Transverse colon (tissue), 4 donors: ENCODE measurements at regions not wholly inside any gene's neighbourhood (a gene's known extent, or its start where the extent isn't known, plus 50 kb on each side); places are given as distances from the start of the nearest gene placed in this dataset.

Source experiments
- EP300 ChIP-seq: sonication (generic); formaldehyde crosslinking; IDR thresholded peaks from one replicate; pipeline ENCODE4 v1.6.1; 2017; ENCODE audit warnings: antibody characterized with exemption, low read depth
- POLR2A ChIP-seq: fragments of 450-650 bp; IDR thresholded peaks from one replicate; pipeline ENCODE4 v1.6.1; 2016; ENCODE audit warnings: antibody characterized with exemption, mild to moderate bottlenecking, moderate library complexity
- POLR2AphosphoS5 ChIP-seq, 3 donors: sonication (generic); formaldehyde crosslinking; IDR thresholded peaks; one replicate each; pipeline ENCODE4 v1.6.1; 2016; ENCODE audit warnings: antibody characterized with exemption in 3 of 3
- TF ChIP-seq, protein P1 (sequence below), 5 experiments: fragments of 200-600 bp in 3 of 5; fragments of 450-650 bp in 2 of 5; sonication (generic) in 3 of 5; IDR thresholded peaks; 1 replicate in 2 of 5; 2 replicates in 3 of 5; pipeline ENCODE4 v1.5.1; 2016 to 2017; ENCODE audit warnings: antibody characterized with exemption in 5 of 5, inconsistent platforms in 3 of 5, mild to moderate bottlenecking in 2 of 5, moderate library complexity in 1 of 5

DNA sequence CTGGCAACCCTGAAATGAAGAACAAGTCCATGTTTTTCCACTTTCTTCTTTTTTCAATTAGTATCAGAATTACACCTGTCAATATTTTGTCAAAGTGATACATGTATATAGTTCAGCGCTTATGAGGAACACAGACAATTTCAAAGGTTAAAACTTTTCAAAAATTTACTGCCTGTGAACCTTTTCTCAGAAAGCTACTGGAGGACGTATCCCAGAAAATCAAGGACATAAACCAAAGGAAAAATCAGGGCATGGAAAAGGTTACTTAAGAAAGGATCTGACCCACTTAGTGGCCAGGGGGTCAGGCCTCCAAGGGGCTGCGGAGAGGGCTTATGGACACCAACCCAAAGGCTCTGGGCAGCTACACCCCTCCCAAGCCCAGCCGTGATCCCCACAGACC, 81.1 kb upstream of the ACTRT2 start:
- TF ChIP-seq, protein P1, sequence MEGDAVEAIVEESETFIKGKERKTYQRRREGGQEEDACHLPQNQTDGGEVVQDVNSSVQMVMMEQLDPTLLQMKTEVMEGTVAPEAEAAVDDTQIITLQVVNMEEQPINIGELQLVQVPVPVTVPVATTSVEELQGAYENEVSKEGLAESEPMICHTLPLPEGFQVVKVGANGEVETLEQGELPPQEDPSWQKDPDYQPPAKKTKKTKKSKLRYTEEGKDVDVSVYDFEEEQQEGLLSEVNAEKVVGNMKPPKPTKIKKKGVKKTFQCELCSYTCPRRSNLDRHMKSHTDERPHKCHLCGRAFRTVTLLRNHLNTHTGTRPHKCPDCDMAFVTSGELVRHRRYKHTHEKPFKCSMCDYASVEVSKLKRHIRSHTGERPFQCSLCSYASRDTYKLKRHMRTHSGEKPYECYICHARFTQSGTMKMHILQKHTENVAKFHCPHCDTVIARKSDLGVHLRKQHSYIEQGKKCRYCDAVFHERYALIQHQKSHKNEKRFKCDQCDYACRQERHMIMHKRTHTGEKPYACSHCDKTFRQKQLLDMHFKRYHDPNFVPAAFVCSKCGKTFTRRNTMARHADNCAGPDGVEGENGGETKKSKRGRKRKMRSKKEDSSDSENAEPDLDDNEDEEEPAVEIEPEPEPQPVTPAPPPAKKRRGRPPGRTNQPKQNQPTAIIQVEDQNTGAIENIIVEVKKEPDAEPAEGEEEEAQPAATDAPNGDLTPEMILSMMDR (IDR thresholded peaks at IDR 0.05), result no peak
- no peak for TF ChIP-seq POLR2A
- TF ChIP-seq EP300, result no peak
- TF ChIP-seq POLR2AphosphoS5 (IDR thresholded peaks at IDR 0.05), result no peak
